ENCODE measurements at regions not wholly inside any gene's neighbourhood (a gene's known extent, or its start where the extent isn't known, plus 50 kb on each side); places are given as distances from the start of the nearest gene placed in this dataset.
A peak's percentile ranks its signal among the peaks of the same experiment; 100 is the strongest.

DNA sequence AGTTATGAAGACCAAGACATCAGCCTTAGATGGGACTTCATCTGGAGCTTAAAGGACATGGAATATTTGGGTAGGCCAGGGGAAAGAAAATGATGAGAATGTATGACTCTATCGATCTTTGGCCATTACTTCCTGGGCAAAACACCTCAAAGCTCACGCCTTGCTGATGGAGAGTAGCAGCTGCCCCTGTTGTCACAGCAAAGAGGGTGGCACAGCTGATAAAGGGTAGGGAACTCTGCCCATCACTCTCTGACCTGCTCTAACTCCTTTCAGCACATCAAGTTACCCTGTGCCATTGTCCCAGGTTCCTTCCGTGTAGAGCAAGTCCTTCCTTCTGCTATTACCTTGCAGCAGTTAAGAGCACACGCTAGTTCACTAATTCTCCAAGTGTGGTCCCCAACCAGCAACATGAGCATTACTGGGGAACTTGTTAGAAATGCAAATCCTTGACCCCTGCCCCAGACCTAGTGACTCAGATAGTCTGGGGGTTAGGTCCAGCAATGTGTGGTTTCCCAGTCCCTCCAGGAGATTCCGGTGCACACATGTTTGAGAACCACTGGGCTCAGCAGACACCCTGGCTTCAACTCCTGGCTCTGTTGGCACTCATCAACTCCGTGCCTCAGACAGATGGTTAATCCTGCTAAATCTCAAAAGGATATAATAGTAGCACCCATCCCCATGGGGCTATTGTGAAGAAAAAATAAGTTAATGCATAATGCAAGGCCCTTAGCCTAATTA is 93.7 kb upstream of the EEA1 start:
- Mint-ChIP-seq H3K36me3 (ENCODE audit: low read depth) (no peaks in the 10 kb centered on the region), H3K4me3 (no peak overlapping the region), H3K27ac (no peak overlapping the region), H3K27me3 (ENCODE audit: insufficient read depth) (peaks cover 9% of the 10 kb centered on the region), H3K9me3 (no peaks in the 10 kb centered on the region), H3K4me1 (ENCODE audit: low read depth) (peaks cover 6% of the 10 kb centered on the region; the same call in 1 of the 2 replicates)
- TF ChIP-seq, protein P1, sequence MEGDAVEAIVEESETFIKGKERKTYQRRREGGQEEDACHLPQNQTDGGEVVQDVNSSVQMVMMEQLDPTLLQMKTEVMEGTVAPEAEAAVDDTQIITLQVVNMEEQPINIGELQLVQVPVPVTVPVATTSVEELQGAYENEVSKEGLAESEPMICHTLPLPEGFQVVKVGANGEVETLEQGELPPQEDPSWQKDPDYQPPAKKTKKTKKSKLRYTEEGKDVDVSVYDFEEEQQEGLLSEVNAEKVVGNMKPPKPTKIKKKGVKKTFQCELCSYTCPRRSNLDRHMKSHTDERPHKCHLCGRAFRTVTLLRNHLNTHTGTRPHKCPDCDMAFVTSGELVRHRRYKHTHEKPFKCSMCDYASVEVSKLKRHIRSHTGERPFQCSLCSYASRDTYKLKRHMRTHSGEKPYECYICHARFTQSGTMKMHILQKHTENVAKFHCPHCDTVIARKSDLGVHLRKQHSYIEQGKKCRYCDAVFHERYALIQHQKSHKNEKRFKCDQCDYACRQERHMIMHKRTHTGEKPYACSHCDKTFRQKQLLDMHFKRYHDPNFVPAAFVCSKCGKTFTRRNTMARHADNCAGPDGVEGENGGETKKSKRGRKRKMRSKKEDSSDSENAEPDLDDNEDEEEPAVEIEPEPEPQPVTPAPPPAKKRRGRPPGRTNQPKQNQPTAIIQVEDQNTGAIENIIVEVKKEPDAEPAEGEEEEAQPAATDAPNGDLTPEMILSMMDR (IDR thresholded peaks at IDR 0.05): no peak
- no peak for DNase-seq

DNA sequence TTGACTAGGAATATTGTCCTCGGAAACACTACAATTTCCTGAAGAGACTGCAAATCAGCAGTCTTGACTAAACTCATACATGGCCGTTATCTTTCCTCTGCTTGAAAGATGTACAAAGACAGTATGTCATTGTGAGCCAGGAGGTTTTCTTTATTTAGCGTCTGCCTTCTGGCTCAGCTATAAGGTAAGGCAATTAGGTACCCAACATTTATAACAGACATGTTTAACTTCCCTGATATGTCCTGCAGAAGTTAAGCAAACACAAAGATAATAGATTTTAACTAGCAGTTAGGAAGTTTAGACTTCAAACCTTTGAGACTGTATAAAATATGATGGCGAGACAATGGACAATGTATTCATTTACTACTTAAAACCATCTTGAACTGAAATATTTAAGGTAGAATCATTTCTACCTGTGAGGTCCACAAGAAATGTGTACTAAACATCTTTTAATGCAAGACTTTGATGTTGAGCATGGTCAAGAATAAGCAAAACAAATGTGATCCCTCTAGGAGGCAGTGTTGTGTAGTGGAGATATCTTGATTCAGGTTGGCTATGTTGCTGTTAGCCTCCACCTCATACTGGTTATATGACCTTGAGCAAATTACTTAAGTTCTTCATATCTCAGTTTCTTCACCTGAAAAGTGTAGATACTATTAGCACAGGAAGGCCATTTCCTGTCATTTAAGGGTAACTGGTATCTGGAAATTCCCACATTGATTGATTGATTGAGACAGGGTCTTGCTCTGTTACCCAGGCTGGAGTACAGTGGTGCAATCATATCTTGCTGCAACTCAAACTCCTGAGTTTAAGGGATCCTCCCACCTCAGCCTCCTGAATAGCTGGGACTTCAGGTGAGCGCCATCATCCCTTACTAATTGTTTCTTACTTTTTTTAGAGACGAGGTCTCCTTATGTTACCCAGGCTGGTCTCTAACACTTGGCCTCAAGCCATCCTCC is 96.3 kb upstream of the EEA1 start:
- TF ChIP-seq, protein P1 (IDR thresholded peaks at IDR 0.05): peak; percentile 83
- Mint-ChIP-seq H3K9me3 (no peaks in the 10 kb centered on the region), H3K36me3 (ENCODE audit: low read depth) (no peaks in the 10 kb centered on the region), H3K4me1 (ENCODE audit: low read depth) (peaks cover 6% of the 10 kb centered on the region; the same call in 1 of the 2 replicates), H3K27ac (no peak overlapping the region), H3K27me3 (ENCODE audit: insufficient read depth) (peaks cover 3% of the 10 kb centered on the region; the same call in 1 of the 2 replicates), H3K4me3 (no peak overlapping the region)
- peak; percentile 62 for DNase-seq

DNA sequence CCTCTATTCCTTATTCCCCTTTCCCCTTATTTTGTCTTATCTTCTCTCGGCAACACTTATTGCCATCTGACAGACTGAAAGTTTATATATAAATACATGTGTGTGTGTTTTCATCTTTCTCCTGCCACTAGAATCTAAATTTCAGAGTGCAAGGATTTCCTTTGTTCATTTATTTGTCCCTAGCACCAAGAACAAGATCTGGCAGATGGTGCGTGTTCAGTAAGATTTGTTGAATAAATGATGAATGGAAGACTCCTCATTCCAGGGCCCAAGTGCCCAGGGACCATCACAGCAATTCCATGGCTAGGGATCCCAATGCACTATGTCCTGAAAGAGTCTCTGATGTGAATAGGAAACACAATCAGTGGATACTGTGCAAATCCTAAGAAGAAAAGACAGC is 97.9 kb upstream of the EEA1 start:
- no peaks in the 10 kb centered on the region for H3K9me3 Mint-ChIP-seq
- TF ChIP-seq, protein P1 (IDR thresholded peaks at IDR 0.05): no peak
- no peaks in the 10 kb centered on the region for H3K36me3 Mint-ChIP-seq (ENCODE audit: low read depth)
- H3K4me3 Mint-ChIP-seq: no peak overlapping the region
- no peak for DNase-seq
- peaks cover 1% of the 10 kb centered on the region; the same call in 1 of the 2 replicates for H3K27me3 Mint-ChIP-seq (ENCODE audit: insufficient read depth)
- H3K4me1 Mint-ChIP-seq (ENCODE audit: low read depth): peaks cover 6% of the 10 kb centered on the region; the same call in 1 of the 2 replicates
- H3K27ac Mint-ChIP-seq: no peak overlapping the region

DNA sequence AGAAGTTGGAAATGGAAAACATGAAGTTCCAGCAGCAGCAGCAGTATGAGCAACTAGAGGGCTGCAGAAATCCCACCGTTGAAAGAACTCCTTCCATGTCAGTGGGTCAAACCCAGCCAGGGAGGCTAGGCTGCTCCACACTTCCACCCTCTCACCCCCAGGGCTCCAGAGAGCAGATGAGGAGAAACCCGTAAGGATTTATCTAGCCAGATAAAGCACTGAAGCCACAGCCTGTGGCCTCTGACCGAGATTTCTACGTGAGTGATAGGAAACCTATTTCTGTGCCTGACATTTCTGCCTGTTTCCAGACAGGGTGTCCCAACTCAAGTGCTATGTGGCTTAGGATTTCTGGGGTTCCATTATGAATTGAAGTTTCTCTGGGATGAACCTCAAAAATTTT is 100.0 kb upstream of the EEA1 start:
- Mint-ChIP-seq H3K27ac (no peak overlapping the region), H3K4me1 (ENCODE audit: low read depth) (no peaks in the 10 kb centered on the region; the same call in 1 of the 2 replicates)
- TF ChIP-seq, protein P1 (IDR thresholded peaks at IDR 0.05): no peak

DNA sequence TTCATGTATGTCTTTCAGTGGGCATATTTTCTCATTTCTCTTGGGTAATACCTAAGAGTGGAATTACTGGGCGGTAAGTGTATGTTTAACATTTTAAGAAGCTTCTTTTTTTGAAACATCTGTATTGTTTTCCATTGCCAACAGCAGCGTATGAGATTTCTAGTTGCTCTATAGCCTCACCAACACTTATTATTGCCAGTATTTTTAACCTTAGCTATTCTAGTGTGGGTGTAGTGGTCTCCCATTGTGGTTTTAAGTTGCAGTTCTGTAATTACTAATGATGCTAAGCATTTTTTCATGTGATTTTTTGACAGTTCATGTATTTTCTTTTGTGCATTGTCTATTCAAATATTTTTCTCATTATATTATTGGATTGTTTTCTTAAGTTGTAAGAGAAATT is 101.9 kb upstream of the EEA1 start:
- Mint-ChIP-seq H3K27ac (no peak overlapping the region), H3K4me3 (no peak overlapping the region), H3K27me3 (ENCODE audit: insufficient read depth) (peaks cover 3% of the 10 kb centered on the region; the same call in 1 of the 2 replicates), H3K36me3 (ENCODE audit: low read depth) (no peaks in the 10 kb centered on the region), H3K4me1 (ENCODE audit: low read depth) (no peaks in the 10 kb centered on the region; the same call in 1 of the 2 replicates), H3K9me3 (no peaks in the 10 kb centered on the region)
- DNase-seq: no peak
- TF ChIP-seq, protein P1 (IDR thresholded peaks at IDR 0.05): no peak

More for the DNA sequence above, 100.0 kb upstream of the EEA1 start:
- Mint-ChIP-seq H3K4me3 (no peak overlapping the region), H3K9me3 (no peaks in the 10 kb centered on the region), H3K27me3 (ENCODE audit: insufficient read depth) (peaks cover 3% of the 10 kb centered on the region; the same call in 1 of the 2 replicates), H3K36me3 (ENCODE audit: low read depth) (no peaks in the 10 kb centered on the region)
- DNase-seq: no peak
